ENCODE measurements at regions not wholly inside any gene's neighbourhood (a gene's known extent, or its start where the extent isn't known, plus 50 kb on each side); places are given as distances from the start of the nearest gene placed in this dataset.

GRCh38 chr2:8170552-8171327, 511.1 kb upstream of the ID2 start:
- Histone ChIP-seq H4K91ac (ENCODE audit: insufficient read length, low read depth, low read length) (no peak overlapping the region), H2BK5ac (ENCODE audit: insufficient read length, low read length) (no peak overlapping the region), H2AFZ (ENCODE audit: low read length) (no peak overlapping the region), H3K27ac (ENCODE audit: insufficient read length, low read depth, low read length) (no peak overlapping the region), H3K4me1 (ENCODE audit: insufficient read depth, low read length) (peaks cover 7% of the 10 kb centered on the region; the same call in 1 of the 2 replicates), H2BK12ac (ENCODE audit: insufficient read length, low read depth, low read length) (no peak overlapping the region), H4K20me1 (ENCODE audit: control insufficient read depth, insufficient read depth, insufficient read length) (no peaks in the 10 kb centered on the region), H3K27me3 (ENCODE audit: insufficient read depth, low read length) (peaks cover 3% of the 10 kb centered on the region), H3K4me2 (ENCODE audit: insufficient read depth, insufficient read length, low read length) (no peak overlapping the region), H3K9ac (ENCODE audit: extremely low read depth, insufficient read length, low read length) (no peak overlapping the region), H3K23ac (ENCODE audit: insufficient read length, low read depth, low read length) (no peak overlapping the region), H3K79me1 (ENCODE audit: insufficient read depth, low read depth, low read length, poor library complexity, severe bottlenecking) (no peaks in the 10 kb centered on the region), H3K14ac (ENCODE audit: insufficient read depth, low read length) (no peak overlapping the region), H3K4ac (ENCODE audit: low read depth, low read length) (no peak overlapping the region), H4K5ac (ENCODE audit: insufficient read length, low read depth, low read length) (no peak overlapping the region), H3T11ph (ENCODE audit: low read length) (no peak overlapping the region), H3K9me3 (ENCODE audit: control insufficient read depth, low read depth, low read length) (no peaks in the 10 kb centered on the region), H3K18ac (ENCODE audit: insufficient read length, low read depth, low read length) (no peak overlapping the region), H2BK20ac (ENCODE audit: low read depth, low read length, poor library complexity, severe bottlenecking) (no peak overlapping the region), H2AK5ac (ENCODE audit: insufficient read length, low read length) (no peak overlapping the region), H2BK15ac (ENCODE audit: low read depth, low read length) (no peak overlapping the region), H3K23me2 (ENCODE audit: insufficient read length, low read depth, low read length, poor library complexity, severe bottlenecking) (no peaks in the 10 kb centered on the region), H2BK120ac (ENCODE audit: low read depth, low read length, poor library complexity, severe bottlenecking) (no peak overlapping the region), H3K79me2 (ENCODE audit: insufficient read depth, low read length) (no peaks in the 10 kb centered on the region), H3K56ac (ENCODE audit: insufficient read length, low read depth, low read length) (no peak overlapping the region), H4K8ac (replicated peaks; ENCODE audit: insufficient read length, low read depth, low read length) (no peak overlapping the region)
- no peaks in the 10 kb centered on the region for H3K27me3 Mint-ChIP-seq (ENCODE audit: low read depth)
- peaks cover 13 to 19% of the 10 kb centered on the region in 2 experiments for H3K4me1 Mint-ChIP-seq
- no CpG with 5 or more reads among the region's 7 CpGs for WGBS (ENCODE audit: extremely low coverage, insufficient read length, low lambda C conversion rate)
- no peaks in the 10 kb centered on the region; a peak in 2 of 7 replicates for H3K36me3 Mint-ChIP-seq (ENCODE audit: insufficient read depth in 1 of 3, low read depth in 3 of 3)
- H3K27ac Mint-ChIP-seq = no peak overlapping the region; a peak in 1 of 7 replicates
- no peak for TF ChIP-seq CTCF (conservative IDR thresholded peaks at IDR 0.05)
- DNase-seq = no peak
- no peak overlapping the region for H3K4me3 Mint-ChIP-seq
- no peaks in the 10 kb centered on the region; a peak in 1 of 5 replicates for H3K9me3 Mint-ChIP-seq

Measured in H9 (cell line).